HK-2 (cell line): ENCODE measurements at regions not wholly inside any gene's neighbourhood (a gene's known extent, or its start where the extent isn't known, plus 50 kb on each side); places are given as distances from the start of the nearest gene placed in this dataset.

Experiments used
- DNase-seq: peaks from one replicate; pipeline ENCODE4 v3.0.0-alpha.2; 2018; ENCODE audit not compliant: unreplicated experiment

DNA sequence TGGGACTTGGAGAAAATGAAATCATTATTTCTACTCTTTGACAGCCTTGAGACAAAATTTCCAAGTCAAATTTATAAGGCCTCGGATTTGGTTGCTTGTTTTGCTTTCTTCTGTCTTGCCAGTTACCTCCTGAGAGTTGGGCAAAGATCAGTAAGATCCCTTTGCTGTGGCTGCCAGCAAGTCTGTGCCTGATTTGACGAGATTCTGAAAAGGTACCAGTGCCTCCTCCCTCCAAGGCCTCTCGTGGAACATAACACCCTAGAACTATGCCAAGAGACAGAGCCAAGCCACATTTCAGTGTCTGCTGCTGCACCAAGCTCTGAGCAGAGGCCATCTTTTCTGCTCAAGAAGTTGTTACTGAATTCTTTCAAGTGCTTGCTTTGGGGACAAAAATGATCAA lies 61.0 kb downstream of the GTPBP8 start:
- no peak for DNase-seq

DNA sequence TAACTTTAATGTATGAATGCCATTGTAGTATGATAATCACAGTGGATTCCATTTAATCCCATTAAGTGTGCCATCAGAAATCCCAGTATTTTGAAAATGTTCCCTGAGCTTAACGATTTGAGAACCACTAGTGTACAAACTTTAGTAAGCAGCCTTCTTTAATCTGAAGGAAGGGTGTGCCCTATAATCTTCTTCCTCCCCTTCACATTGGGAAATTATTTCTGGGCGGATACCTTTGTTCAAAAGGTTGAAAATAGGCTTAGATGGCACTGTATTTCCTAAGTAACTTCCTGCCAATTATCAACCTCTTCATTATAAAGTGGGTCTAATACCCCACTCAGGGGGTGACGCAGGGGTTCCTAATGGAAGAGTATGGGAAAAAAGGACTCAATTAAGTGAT lies 62.4 kb downstream of the GTPBP8 start:
- no peak for DNase-seq

DNA sequence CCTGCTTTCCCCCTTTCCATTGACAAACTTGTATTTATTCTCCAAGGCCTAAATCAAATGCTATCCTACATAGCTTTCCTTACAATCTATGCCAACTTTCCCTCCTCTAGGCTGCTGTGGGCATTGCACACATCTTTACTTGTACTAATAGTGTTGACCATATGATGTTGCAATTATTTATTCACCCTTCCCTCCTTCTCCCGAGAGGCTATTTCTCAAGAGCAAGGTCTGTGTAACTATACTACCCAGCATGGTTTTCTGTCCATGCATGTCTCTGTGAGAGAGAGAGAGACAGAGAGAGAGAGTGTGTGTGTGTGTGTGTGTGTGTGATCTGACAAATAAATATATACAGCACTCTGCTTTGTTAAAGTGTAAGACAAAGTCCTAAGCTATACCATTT lies 63.8 kb downstream of the GTPBP8 start:
- DNase-seq: no peak

DNA sequence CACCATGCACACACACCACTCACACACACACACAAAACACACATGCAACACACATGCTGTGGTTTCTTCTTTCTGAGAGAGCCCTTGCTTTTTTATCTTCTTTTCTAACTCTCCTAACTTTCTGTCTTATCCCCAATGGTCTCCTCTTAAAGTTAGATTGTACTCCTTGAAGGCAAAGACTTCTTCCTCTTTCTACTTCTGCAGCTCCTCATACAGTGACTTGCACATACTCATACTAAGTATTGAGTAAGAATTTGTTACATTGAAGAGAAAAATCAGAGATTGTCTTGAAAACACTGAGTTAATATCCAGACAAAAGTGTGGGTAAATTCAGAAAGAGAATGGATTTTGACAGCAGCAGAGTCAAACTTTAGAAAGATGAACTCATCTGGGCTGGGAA lies 64.4 kb downstream of the GTPBP8 start:
- no peak for DNase-seq

DNA sequence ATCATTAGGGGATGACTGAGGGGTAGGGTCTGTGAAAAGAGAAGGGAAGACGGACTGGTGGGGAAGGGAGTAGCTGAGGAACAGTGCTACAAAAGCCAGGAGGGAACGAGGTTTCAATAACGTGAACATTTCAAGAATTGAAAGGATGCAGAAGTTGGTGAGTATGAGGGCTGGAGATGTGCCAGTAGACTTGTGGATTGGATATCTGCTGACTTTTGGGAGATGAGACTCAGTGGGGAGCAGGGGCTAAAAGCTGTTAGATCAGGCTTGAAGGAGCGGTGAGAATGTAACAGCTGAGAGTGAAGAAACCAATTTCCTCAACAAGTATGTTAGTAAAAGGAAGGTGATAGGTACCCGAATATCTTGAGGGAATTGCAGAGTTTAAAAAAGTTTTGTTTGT lies 65.2 kb downstream of the GTPBP8 start:
- DNase-seq: no peak

DNA sequence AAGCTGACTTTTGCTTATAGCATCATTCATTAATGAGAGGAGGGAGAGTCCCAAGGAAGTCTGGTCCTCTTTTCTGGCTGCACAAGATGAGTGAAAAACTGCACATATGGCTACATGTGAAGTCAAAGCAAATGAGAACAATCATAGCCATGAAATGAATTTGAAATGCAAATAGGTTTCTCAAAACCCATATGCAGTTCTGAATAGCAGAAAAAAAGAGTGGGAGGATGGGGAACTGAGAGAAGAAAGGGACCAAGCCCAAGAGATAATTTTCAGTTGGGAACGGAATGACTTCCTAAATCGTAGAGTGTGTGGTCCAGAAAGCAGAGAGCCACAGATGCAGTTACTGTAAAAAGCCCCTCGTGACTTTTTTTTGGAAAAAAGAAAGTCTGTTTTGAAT lies 66.3 kb downstream of the GTPBP8 start:
- DNase-seq: no peak

DNA sequence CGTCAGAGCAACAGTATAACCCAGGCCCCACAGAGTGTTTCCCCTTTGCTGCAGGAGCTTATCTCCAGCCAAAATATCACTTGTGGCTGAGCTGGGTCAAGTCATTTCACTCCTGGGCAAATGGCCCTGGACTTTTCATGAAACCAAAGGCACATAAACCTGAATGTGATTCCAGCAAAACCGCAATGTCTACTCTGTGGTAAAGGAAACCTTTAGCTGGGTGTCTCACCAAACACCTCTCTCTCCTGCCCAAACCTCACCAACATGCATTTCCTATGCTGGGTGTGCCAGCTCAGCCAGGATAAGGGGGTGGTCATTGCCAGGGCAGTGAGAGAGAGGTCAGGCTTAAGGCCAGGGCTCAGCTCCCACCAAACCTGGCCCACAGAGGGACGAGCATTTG lies 67.4 kb downstream of the GTPBP8 start:
- no peak for DNase-seq

DNA sequence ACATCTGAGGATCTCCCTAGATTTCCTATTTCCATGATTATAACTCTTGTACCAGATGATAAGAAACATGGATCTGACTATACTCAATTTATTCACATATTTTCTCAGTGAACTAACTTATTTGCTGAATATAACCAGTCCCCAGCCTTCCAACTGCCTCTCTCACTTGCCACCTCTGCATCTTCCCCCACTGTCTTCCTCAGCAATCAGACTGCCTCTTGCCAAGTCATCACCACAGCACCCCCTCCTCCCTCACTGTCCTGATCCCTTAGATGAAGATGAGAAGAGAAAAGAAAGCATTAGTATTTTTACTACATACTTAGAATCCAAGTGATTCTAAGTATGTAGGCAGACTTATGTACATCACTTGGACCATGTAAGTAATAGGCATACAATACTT lies 71.9 kb downstream of the GTPBP8 start:
- no peak for DNase-seq

DNA sequence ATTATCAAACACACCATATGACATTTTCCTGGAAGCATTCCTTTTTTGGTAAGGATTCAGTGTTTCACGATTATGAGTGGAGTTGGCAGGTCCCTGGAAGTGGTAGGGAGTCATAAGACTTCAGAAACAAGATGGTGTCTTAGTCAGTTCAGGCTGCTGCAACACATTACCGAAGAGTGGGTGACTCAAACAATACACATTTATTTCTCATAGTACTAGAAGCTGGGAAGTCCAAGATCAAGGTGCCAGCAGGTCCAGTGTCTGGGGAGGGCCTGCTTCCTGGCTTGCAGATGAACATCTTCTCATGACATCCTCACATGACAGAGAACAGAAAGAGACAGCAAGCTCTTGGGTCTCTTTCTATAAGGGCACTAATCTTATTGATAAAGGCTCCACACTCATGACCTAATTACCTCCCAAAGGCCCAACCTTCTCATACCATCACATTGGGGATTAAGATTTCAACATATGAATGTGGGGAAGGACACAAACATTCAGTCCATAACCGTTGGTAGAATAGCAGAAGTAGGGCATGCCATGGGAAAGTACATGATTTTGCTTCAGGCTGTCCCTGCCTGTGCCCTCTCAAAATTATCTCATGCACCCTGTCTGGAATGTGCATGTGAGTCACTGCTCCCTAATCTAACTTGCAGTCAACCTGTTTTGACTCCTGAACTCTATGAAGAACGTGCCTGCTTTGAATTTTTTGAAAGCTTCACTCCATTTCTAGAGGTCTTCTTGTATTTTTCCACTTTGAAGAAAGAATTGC lies 72.5 kb downstream of the GTPBP8 start:
- no peak for DNase-seq

DNA sequence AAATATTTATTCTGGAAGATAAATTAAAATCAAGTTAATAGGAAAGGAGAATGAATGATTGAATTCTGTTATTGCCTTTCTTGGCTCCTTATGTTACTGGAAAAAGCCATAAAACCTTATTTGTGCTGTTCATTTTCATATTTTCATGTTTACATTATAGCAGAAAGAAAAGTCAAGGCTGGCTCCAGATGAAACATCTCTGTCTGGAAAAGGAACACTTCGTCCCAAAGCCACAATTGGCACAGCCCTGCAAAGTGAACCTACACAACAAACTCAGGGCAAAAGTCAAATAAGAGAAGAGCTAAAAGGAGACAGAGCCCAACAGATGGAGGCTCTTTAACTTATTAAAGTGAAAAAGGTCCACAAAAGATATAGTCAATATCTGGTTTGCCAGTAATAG lies 73.4 kb downstream of the GTPBP8 start:
- DNase-seq: no peak

DNA sequence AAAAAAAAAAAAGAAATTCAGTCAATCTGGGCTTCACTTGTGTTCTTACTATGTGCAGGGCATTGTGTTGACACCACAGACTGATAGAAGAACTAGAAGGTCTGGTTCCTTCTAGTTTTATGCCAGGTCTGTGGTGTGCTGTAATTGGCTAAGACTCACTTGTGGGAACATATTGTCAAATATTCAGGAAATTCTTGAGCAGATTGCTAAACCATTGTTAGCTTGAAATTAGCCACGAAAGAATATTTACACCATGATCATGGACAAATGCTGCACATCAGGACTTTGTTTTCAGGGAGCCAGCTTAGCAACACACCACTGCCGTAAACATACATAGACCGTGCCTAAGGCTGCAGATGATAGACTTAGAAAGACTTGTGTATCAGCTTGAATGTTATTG lies 74.6 kb downstream of the GTPBP8 start:
- DNase-seq: no peak

DNA sequence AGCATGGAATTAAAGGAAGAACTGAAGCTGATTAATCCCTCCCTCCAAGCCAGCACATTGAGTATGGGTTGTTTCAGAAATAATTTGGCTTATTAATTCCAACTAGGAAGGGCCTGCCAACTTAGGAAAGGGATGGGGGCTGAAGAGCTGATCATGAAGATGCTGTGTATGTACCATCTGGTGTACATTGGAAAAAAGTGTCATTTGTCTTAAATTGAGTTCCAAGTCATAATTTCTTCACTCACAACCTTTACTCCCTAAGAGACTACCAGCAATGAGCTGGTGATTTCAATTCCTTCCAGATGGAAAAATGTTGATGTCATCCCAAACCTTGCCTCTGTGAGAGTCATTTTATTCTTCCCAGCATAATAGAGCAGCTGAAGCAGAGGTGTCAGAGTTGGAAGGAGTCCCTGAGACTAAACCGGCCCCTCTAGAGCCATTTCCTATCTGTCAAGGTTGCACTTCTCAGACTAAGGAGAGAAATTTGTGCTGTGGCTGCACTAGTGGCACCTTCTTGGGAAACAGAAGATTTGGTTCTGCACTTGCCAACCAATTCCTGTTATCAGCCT lies 79.4 kb downstream of the GTPBP8 start:
- DNase-seq: no peak

DNA sequence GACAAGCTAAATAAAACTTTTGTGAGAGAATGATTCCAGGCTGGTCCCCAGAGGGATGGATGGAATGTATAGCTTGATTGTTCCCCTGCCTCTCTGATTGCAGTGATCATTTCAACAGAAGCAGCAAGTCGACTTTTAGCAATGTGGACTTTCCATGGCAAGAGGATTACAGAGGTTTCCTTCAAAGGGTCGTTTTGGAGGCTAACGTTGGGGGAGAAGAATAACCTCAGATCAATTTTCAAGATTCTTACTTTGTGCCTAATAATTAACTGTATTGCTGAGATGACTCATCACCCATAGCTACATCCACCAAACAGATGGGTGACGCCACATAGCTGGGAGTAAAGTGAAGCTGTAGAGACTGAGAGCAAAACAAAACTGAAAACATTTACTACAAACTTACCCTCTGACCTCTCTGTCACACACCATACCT lies 79.9 kb downstream of the GTPBP8 start:
- peak; percentile 40 for DNase-seq

DNA sequence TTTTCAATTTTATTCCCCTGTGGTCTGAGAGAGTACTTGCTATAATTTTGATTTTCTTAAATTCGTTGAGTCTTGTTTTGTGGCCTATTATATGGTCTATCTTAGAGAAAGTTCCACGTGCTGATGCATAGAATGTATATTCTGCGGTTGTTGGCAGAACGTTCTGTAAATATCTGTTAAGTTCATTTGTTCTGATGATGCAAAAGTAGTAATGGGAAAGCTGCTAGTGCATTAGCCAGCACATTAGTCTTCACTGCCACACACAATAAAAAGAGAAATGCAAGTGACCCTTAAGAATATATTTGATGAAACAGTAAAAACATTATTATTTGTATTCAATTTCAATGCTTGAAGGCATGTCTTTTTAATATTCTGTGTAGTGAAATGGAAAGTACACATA lies 84.8 kb downstream of the GTPBP8 start:
- DNase-seq: no peak

DNA sequence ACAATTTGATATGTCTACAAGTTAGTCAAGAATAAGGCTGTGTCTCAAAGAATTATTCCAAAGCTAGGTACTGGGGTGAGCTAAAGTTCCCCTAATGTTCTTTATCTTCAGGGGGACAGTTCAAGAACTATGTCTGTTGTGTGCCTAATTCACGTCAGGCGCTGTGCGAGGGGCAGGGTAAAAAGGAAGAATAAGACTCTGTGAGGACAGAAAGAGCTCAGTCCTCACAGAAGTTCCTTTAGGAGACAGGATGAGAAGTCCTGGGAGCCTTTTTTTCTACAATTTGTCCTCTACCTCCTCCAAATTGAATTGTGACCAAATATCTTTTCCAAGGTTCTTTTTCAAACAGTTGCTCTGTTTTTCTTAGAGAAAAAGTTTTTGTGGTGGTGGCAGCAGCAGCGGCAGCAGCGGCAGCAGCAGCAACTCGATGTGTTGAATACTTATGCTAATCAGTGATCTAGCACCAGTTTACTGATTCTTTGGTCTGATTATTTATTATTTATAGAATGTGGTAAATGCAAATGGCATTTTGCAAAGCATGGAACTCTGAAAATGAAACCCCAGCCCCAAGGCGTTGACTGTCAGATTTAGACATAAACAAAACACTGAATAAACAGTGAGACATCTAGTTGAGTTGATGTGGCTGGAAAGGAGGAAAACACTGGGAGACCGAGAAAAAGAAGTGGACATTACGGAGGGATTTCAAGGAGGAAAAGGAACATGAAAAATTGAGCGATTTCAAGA lies 88.6 kb downstream of the GTPBP8 start:
- DNase-seq: no peak

DNA sequence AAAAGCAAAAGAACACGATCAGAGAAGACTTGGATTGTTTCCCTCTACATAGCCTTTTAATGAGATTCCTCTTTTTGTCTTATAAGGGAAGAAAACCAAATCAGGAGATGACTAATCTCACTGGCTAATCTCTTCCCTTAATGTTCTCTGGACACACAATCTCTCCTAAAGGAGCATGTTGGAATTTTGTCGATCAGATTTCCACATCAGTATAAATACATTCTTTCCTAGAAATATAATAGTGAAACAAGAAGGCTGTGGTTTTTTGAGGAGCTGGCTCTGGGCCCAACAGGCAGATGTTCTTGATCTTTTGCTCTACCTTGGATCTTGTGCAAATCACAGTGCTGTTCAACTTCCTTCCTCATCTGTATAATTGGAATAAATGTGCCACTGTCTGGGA lies 94.0 kb downstream of the GTPBP8 start:
- DNase-seq: no peak

DNA sequence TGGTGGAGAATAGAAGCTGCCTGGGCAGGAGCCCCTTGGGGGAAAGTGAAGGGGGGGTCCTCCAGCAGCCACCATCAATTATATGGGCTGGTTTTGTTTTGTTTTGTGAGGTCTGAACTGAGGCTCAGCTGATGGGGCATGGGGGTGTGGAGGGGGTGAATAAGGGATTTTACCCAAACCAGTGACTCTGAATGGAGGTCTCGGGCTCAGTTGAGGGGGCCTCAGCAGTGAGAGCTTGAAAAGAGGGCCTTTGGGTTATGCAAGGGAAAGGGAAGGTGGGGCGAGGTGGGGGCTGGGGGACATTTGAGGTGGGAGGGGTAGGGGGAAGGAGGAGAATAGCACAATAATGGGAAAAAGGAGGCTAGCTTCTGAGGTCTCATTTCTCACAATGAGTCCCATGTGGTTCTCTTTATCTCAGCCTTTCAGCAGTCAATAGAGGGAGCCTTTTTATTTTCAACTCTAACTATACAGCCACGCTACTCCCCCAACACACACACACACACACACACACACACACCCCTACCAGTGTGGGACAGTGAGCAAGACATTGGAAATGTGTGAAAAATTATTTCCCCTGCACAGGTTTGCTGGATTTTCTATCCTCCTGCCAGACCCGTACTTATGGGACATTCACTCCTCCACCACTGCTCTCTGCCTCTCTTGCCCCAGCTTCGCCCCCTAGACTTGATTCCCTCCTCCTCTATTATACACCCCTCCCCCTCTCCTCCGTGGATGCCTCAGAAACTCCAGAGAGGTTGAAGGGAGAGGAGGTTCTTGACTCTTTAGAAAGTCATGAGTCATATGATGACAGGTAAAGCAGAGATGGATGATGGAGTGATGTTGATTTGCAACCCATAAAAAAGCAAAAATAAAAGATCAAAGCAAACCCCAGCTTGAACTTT lies 96.0 kb downstream of the GTPBP8 start:
- no peak for DNase-seq

DNA sequence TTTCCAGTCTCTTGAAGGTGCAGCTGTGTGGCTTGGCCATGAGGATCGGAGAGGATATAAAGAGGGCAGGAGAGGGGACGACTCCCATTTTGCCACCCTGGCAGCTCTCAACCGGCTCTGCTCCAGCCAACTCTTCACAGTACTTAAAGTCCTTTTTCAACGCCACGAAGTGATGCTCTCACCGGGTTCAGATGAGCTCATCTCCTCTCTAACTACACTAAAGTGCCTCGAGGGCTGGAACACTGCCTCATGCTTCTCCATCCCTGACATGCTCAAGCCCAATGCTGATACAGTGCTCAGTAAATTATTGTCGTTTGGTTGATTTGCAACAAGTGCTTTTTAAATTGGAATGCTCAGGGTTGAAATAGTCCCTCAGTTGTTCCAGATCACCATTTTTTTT lies 97.8 kb downstream of the GTPBP8 start:
- no peak for DNase-seq

DNA sequence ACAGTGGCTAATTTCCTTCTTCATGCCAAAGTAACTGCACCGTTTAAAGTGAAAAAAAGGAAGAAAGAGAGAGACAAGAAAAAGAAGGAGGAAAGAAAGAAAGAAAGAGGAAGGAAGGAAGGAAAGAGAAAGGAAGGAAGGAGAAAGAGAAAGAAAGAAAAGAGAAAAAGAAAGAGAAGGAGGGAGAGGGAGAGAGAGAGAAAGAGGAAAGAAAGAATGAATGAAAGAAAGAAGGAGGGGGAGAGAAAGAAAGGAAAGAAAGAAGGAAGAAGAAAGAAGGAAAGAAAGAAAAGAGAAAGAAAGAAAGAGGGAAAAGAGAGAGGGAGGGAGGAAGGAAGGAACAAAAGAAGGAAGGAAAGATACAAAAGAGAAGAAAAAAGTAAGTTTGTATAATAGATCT lies 100.6 kb downstream of the GTPBP8 start:
- no peak for DNase-seq

DNA sequence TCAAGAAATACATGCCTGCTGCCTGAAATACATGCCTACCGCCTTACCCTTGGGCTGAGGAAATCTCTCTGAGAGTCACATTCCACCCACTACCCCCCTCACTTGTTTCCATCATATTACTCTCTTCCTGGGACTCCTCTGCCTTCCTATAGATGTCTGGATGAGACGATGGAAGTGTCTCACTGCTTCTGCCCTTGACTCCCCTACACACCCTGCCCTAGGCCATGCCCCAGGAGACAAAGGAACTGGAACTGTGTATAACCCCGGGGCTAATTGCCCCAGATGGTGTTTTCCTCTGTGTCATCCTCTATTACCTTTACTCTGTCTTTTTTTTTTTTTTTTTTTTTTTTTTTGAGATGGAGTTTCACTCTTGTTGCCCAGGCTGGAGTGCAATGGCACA lies 102.0 kb downstream of the GTPBP8 start:
- no peak for DNase-seq

DNA sequence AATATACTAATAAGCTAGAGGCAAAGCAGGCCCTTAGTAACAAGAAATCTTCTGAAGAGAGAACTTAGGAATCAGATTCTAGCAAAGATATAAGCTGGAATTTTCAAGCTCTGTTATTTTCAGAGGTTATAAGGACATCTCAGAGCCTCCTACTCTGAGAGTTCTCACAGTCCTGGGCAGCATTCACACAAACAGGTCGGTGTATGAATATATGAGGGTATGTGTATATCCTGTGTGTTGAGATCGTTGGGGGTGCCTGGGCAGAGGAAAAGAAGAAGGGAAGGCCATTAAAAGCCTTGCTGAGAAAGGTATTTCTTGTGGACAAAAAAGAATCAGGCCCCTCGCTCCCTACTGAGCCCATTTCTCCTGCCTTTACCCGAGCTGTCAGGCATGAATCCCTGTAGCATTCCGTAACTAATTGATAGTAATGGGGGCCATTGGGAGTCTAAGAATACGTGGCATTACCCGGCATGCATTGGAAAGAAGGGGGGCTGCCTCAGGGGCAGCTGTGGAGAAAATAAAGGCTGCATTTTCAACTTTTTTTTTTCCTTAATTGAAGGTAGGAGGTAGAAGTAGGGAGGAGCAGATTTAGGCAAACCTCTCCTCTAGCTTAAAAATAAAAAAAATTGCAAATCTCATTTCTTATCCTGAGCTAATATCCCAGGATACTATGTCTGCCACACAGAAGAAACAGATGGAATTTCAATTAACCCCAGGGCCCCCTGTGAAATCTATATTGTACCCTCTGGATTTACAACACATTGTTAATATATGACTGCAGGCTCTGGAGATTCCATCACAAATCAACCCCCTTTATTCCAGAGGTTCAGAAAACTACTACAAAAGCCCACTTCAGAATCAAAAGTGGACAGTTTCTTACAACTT lies 103.8 kb downstream of the GTPBP8 start:
- no peak for DNase-seq
